Caco-2 (cell line): ENCODE measurements at regions not wholly inside any gene's neighbourhood (a gene's known extent, or its start where the extent isn't known, plus 50 kb on each side); places are given as distances from the start of the nearest gene placed in this dataset.

Source experiments
- BruUV-seq: library from RNA; stranded (reverse); fragments of 400-500 nt; replicated peaks from 2 replicates; lab custom pipeline; 2021; lab: Mats Ljungman, UMichigan
- CTCF ChIA-PET: fragments of 300-600 bp; sonication (Branson Sonifier 250); formaldehyde crosslinking; loops from one replicate; lab custom pipeline; 2022; ENCODE audit warnings: antibody characterized with exemption; lab: Charles Lee
- POLR2A ChIA-PET: fragments of 300-600 bp; sonication (Branson Sonifier 250); formaldehyde crosslinking; loops from one replicate; lab custom pipeline; 2022; ENCODE audit warnings: antibody characterized with exemption; lab: Charles Lee
- DNase-seq, 2 experiments: peaks; one replicate each; pipeline versions ENCODE4 v3.0.0 to v3.0.0-alpha.2; 2020 to 2022
- H3K27me3 ChIP-seq: replicated peaks from 2 replicates; pipeline ENCODE4 v1.6.0; 2011; ENCODE audit warnings: low read length; ENCODE audit not compliant: control insufficient read depth, insufficient read depth
- H3K36me3 ChIP-seq: 2 replicates; pipeline ENCODE4 v1.5.1; 2011; ENCODE audit warnings: low read length; ENCODE audit not compliant: control insufficient read depth, insufficient read depth
- H3K4me1 ChIP-seq: fragments of 250-450 bp; sonication (Bioruptor Pico); 2 replicates; pipeline ENCODE4 v1.5.1; 2020; ENCODE audit warnings: mild to moderate bottlenecking
- H3K4me3 ChIP-seq: 2 replicates; pipeline ENCODE4 v1.5.1; 2011; ENCODE audit warnings: low read depth, mild to moderate bottlenecking, control low read depth, low read length
- H3K9me3 ChIP-seq: fragments of 250-450 bp; sonication (Bioruptor Pico); 2 replicates; pipeline ENCODE4 v1.5.1; 2020; ENCODE audit warnings: mild to moderate bottlenecking, moderate library complexity
- H3K27ac Mint-ChIP-seq: one replicate; pipeline ENCODE4 v1.8.0; 2022; ENCODE audit warnings: mixed read lengths; ENCODE audit not compliant: unreplicated experiment
- H3K27me3 Mint-ChIP-seq: one replicate; pipeline ENCODE4 v1.8.0; 2022; ENCODE audit warnings: mixed read lengths; ENCODE audit not compliant: insufficient read depth, unreplicated experiment
- H3K36me3 Mint-ChIP-seq: one replicate; pipeline ENCODE4 v1.8.0; 2022; ENCODE audit warnings: mild to moderate bottlenecking, mixed read lengths; ENCODE audit not compliant: insufficient read depth, unreplicated experiment
- H3K4me1 Mint-ChIP-seq: one replicate; pipeline ENCODE4 v1.8.0; 2022; ENCODE audit warnings: low read depth, mixed read lengths; ENCODE audit not compliant: unreplicated experiment
- H3K4me3 Mint-ChIP-seq: one replicate; pipeline ENCODE4 v1.8.0; 2022; ENCODE audit warnings: mild to moderate bottlenecking, moderate library complexity, mixed read lengths; ENCODE audit not compliant: unreplicated experiment
- H3K9me3 Mint-ChIP-seq: one replicate; pipeline ENCODE4 v1.8.0; 2022; ENCODE audit warnings: mixed read lengths; ENCODE audit not compliant: unreplicated experiment
- CTCF ChIP-seq, 2 experiments: fragments of 200-600 bp in 1 of 2; IDR thresholded peaks; 1 replicate in 1 of 2; 2 replicates in 1 of 2; pipeline versions ENCODE4 v1.5.1 to v1.8.0; 2011 to 2022; ENCODE audit warnings: antibody characterized with exemption in 1 of 2, control low read depth in 1 of 2, inconsistent platforms in 1 of 2, low read depth in 1 of 2, low read length in 1 of 2, mild to moderate bottlenecking in 1 of 2, moderate library complexity in 1 of 2; ENCODE audit not compliant: insufficient read depth in 1 of 2, severe bottlenecking in 1 of 2, unreplicated experiment in 1 of 2
- intact Hi-C: fragments of 100-400 bp; cut with micrococcal nuclease; formaldehyde crosslinking; loops from one replicate; pipeline ENCODE4 v1.10.0; 2022; ENCODE audit not compliant: unreplicated experiment

- Histone ChIP-seq H3K4me3 (no peak overlapping the region), H3K9me3 (no peaks in the 10 kb centered on the region), H3K4me1 (no peaks in the 10 kb centered on the region), H3K27me3 (no peaks in the 10 kb centered on the region), H3K36me3 (no peaks in the 10 kb centered on the region)
- TF ChIP-seq CTCF (IDR thresholded peaks at IDR 0.05; ENCODE audit: insufficient read depth in 1 of 2, low read depth in 1 of 2, low read length in 1 of 2, severe bottlenecking in 1 of 2, unreplicated experiment in 1 of 2), result no peak
- ChIA-PET POLR2A (no interaction called here), CTCF (no interaction called here)
- H3K36me3 Mint-ChIP-seq, result no peaks in the 10 kb centered on the region
- no peaks in the 10 kb centered on the region for H3K9me3 Mint-ChIP-seq
- H3K4me1 Mint-ChIP-seq, result no peaks in the 10 kb centered on the region
- intact Hi-C loops, result no loop called here
- DNase-seq, result no peak
- no TSS peak for BruUV-seq
- H3K27ac Mint-ChIP-seq, result no peak overlapping the region
- H3K4me3 Mint-ChIP-seq, result no peak overlapping the region
- H3K27me3 Mint-ChIP-seq, result peaks cover 3% of the 10 kb centered on the region
Observed at GRCh38 chr18:44039216-44039615, 641.5 kb upstream of the SETBP1 start.

GRCh38 chr18:44039826-44040225 is 640.9 kb upstream of the SETBP1 start:
- TF ChIP-seq CTCF (IDR thresholded peaks at IDR 0.05; ENCODE audit: insufficient read depth in 1 of 2, low read depth in 1 of 2, low read length in 1 of 2, severe bottlenecking in 1 of 2, unreplicated experiment in 1 of 2), result no peak
- no peak overlapping the region for H3K27ac Mint-ChIP-seq

GRCh38 chr18:44041553-44041952 is 639.1 kb upstream of the SETBP1 start:
- Mint-ChIP-seq H3K27me3 (peaks cover 3% of the 10 kb centered on the region), H3K4me1 (no peaks in the 10 kb centered on the region), H3K9me3 (no peaks in the 10 kb centered on the region), H3K27ac (no peak overlapping the region), H3K4me3 (no peak overlapping the region), H3K36me3 (no peaks in the 10 kb centered on the region)
- ChIA-PET CTCF (no interaction called here), POLR2A (no interaction called here)
- Histone ChIP-seq H3K4me1 (no peaks in the 10 kb centered on the region), H3K4me3 (no peak overlapping the region), H3K9me3 (no peaks in the 10 kb centered on the region), H3K36me3 (no peaks in the 10 kb centered on the region), H3K27me3 (no peaks in the 10 kb centered on the region)
- no peak for TF ChIP-seq CTCF (IDR thresholded peaks at IDR 0.05; ENCODE audit: insufficient read depth in 1 of 2, low read depth in 1 of 2, low read length in 1 of 2, severe bottlenecking in 1 of 2, unreplicated experiment in 1 of 2)
- intact Hi-C loops, result no loop called here
- no peak for DNase-seq
- no TSS peak for BruUV-seq

More at GRCh38 chr18:44039826-44040225, 640.9 kb upstream of the SETBP1 start:
- Mint-ChIP-seq H3K9me3 (no peaks in the 10 kb centered on the region), H3K36me3 (no peaks in the 10 kb centered on the region), H3K27me3 (peaks cover 3% of the 10 kb centered on the region), H3K4me1 (no peaks in the 10 kb centered on the region), H3K4me3 (no peak overlapping the region)
- no peaks in the 10 kb centered on the region for H3K36me3 ChIP-seq
- BruUV-seq, result no TSS peak
- POLR2A ChIA-PET, result no interaction called here
- no peak for DNase-seq
- intact Hi-C loops, result no loop called here
- no peak overlapping the region for H3K4me3 ChIP-seq
- no peaks in the 10 kb centered on the region for H3K9me3 ChIP-seq
- no peaks in the 10 kb centered on the region for H3K4me1 ChIP-seq
- no peaks in the 10 kb centered on the region for H3K27me3 ChIP-seq
- CTCF ChIA-PET, result no interaction called here
